HG03521 (cell line): ENCODE measurements at regions not wholly inside any gene's neighbourhood (a gene's known extent, or its start where the extent isn't known, plus 50 kb on each side); places are given as distances from the start of the nearest gene placed in this dataset.
"Not testable (repeated sequence)": the region's sequence is repeated elsewhere in the genome, so short reads cannot be mapped to it uniquely, and the experiment has no call there.

ENCODE experiments used
- ATAC-seq: cut with Tn5 transposase; IDR thresholded peaks from one replicate; pipeline ENCODE4 v1.9.1; 2021; ENCODE audit warnings: mild to moderate bottlenecking, moderate library complexity; ENCODE audit not compliant: unreplicated experiment

- ATAC-seq: no peak
Measured at GRCh38 chr5:33203931-33204330, 236.8 kb upstream of the TARS1 start.

GRCh38 chr5:33205079-33205478, 235.7 kb upstream of the TARS1 start:
- ATAC-seq: no peak

- no peak for ATAC-seq
Measured at GRCh38 chr5:33205727-33206410, 234.9 kb upstream of the TARS1 start.

GRCh38 chr5:33206962-33207506, 233.7 kb upstream of the TARS1 start:
- no peak for ATAC-seq

- ATAC-seq: no peak
Measured at GRCh38 chr5:33209252-33209651, 231.5 kb upstream of the TARS1 start.

GRCh38 chr5:33210221-33210620, 230.5 kb upstream of the TARS1 start:
- not testable (repeated sequence) for ATAC-seq

- ATAC-seq: no peak
Measured at GRCh38 chr5:33210978-33211377, 229.8 kb upstream of the TARS1 start.

- no peak for ATAC-seq
Measured at GRCh38 chr5:33212439-33212838, 228.3 kb upstream of the TARS1 start.

GRCh38 chr5:33212900-33213299, 227.9 kb upstream of the TARS1 start:
- no peak for ATAC-seq

GRCh38 chr5:33223563-33224284, 217.0 kb upstream of the TARS1 start:
- ATAC-seq: no peak

GRCh38 chr5:33224285-33224961, 216.3 kb upstream of the TARS1 start:
- ATAC-seq: no peak

GRCh38 chr5:33227247-33227646, 213.5 kb upstream of the TARS1 start:
- ATAC-seq: no peak

GRCh38 chr5:33227746-33228145, 213.0 kb upstream of the TARS1 start:
- no peak for ATAC-seq

GRCh38 chr5:33228149-33228548, 212.6 kb upstream of the TARS1 start:
- no peak for ATAC-seq

- ATAC-seq: no peak
Measured at GRCh38 chr5:33229216-33229615, 211.5 kb upstream of the TARS1 start.

GRCh38 chr5:33230467-33231078, 210.2 kb upstream of the TARS1 start:
- no peak for ATAC-seq

- no peak for ATAC-seq
Measured at GRCh38 chr5:33231214-33231710, 209.5 kb upstream of the TARS1 start.

- ATAC-seq: no peak
Measured at GRCh38 chr5:33231935-33232334, 208.8 kb upstream of the TARS1 start.

- ATAC-seq: no peak
Measured at GRCh38 chr5:33232731-33233505, 207.8 kb upstream of the TARS1 start.

GRCh38 chr5:33235304-33235703, 205.5 kb upstream of the TARS1 start:
- ATAC-seq: no peak
